ENCODE measurements at regions not wholly inside any gene's neighbourhood (a gene's known extent, or its start where the extent isn't known, plus 50 kb on each side); places are given as distances from the start of the nearest gene placed in this dataset.

DNA sequence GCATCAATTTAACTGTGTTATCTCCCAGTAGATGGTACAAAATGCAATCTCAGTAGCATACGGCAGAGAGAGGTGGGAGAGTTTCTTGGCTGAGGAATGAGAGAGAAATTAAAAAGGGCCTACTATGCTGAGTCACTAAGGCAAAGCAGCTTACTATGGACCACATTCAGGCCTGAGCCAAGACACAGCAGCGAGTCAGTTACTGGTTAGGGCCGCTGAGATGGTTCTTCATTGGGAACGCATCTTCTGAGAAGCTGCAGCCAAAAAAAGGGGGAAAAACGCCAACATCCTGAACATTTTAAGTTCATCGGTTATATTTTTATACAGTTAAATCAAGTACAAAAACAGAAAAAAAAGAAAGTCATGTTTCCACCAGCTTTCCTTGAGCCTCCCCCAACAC lies 61.1 kb upstream of the BDNF start:
- intact Hi-C loops (cut with micrococcal nuclease; ENCODE audit: unreplicated experiment), result no loop called here
- Histone ChIP-seq H3K4me1 (ENCODE audit: insufficient read depth, low read length, poor library complexity, severe bottlenecking) (no peaks in the 10 kb centered on the region), H3K4me2 (ENCODE audit: low read length) (no peak overlapping the region), H3K9me3 (ENCODE audit: low read length) (no peaks in the 10 kb centered on the region), H3K36me3 (ENCODE audit: insufficient read depth, low read length) (no peaks in the 10 kb centered on the region), H2AFZ (ENCODE audit: low read length) (no peak overlapping the region), H4K20me1 (ENCODE audit: insufficient read depth, low read length) (no peaks in the 10 kb centered on the region), H3K79me2 (ENCODE audit: insufficient read depth, low read depth, low read length) (no peaks in the 10 kb centered on the region), H3K27ac (ENCODE audit: low read depth, low read length, poor library complexity, severe bottlenecking) (no peak overlapping the region), H3K4me3 (ENCODE audit: low read depth, low read length, poor library complexity, severe bottlenecking) (no peak overlapping the region), H3K9me2 (ENCODE audit: insufficient read depth, low read length) (no peaks in the 10 kb centered on the region)
- ChIA-PET CTCF (ENCODE audit: unreplicated experiment) (no interaction called here), POLR2A (no interaction called here)
- no peak for TF ChIP-seq CTCF (conservative IDR thresholded peaks at IDR 0.05; ENCODE audit: low read length)
- no peak for TF ChIP-seq EZH2phosphoT487 (IDR thresholded peaks at IDR 0.05; ENCODE audit: borderline replicate concordance, low read depth, low read length)
- BruUV-seq (replicated peaks), result no TSS peak
- no peak for DNase-seq (ENCODE audit: low spot score)

- Histone ChIP-seq H2AFZ (ENCODE audit: low read length) (no peak overlapping the region), H3K79me2 (ENCODE audit: insufficient read depth, low read depth, low read length) (no peaks in the 10 kb centered on the region), H3K4me1 (ENCODE audit: insufficient read depth, low read length, poor library complexity, severe bottlenecking) (no peaks in the 10 kb centered on the region), H3K27ac (ENCODE audit: low read depth, low read length, poor library complexity, severe bottlenecking) (no peak overlapping the region), H3K4me2 (ENCODE audit: low read length) (no peak overlapping the region), H3K4me3 (ENCODE audit: low read depth, low read length, poor library complexity, severe bottlenecking) (no peak overlapping the region), H3K36me3 (ENCODE audit: insufficient read depth, low read length) (no peaks in the 10 kb centered on the region), H4K20me1 (ENCODE audit: insufficient read depth, low read length) (no peaks in the 10 kb centered on the region), H3K9me3 (ENCODE audit: low read length) (no peaks in the 10 kb centered on the region), H3K9me2 (ENCODE audit: insufficient read depth, low read length) (no peaks in the 10 kb centered on the region)
- ChIA-PET CTCF (ENCODE audit: unreplicated experiment) (no interaction called here), POLR2A (interaction anchor here (0.7 kb wide), 1 partner anchor 323 kb away, joined by 3 read pairs; no protein-coding TSS in a partner anchor)
- intact Hi-C loops (cut with micrococcal nuclease; ENCODE audit: unreplicated experiment), result no loop called here
- no peak for DNase-seq (ENCODE audit: low spot score)
- no TSS peak for BruUV-seq (replicated peaks)
- TF ChIP-seq EZH2phosphoT487 (IDR thresholded peaks at IDR 0.05; ENCODE audit: borderline replicate concordance, low read depth, low read length) (no peak), CTCF (conservative IDR thresholded peaks at IDR 0.05; ENCODE audit: low read length) (no peak)
These were observed 57.7 kb upstream of the BDNF start for GRCh38 chr11:27757953-27758352.

GRCh38 chr11:27754035-27755017 lies 54.1 kb upstream of the BDNF start:
- H3K4me1 ChIP-seq (ENCODE audit: insufficient read depth, low read length, poor library complexity, severe bottlenecking), result no peaks in the 10 kb centered on the region
- H3K9me2 ChIP-seq (ENCODE audit: insufficient read depth, low read length), result no peaks in the 10 kb centered on the region
- H3K36me3 ChIP-seq (ENCODE audit: insufficient read depth, low read length), result no peaks in the 10 kb centered on the region
- H3K4me3 ChIP-seq (ENCODE audit: low read depth, low read length, poor library complexity, severe bottlenecking), result no peak overlapping the region
- H3K4me2 ChIP-seq (ENCODE audit: low read length), result no peak overlapping the region
- intact Hi-C loops (cut with micrococcal nuclease; ENCODE audit: unreplicated experiment), result no loop called here
- POLR2A ChIA-PET, result no interaction called here
- CTCF ChIA-PET (ENCODE audit: unreplicated experiment), result no interaction called here
- H3K79me2 ChIP-seq (ENCODE audit: insufficient read depth, low read depth, low read length), result no peaks in the 10 kb centered on the region
- TF ChIP-seq CTCF (conservative IDR thresholded peaks at IDR 0.05; ENCODE audit: low read length) (no peak), EZH2phosphoT487 (IDR thresholded peaks at IDR 0.05; ENCODE audit: borderline replicate concordance, low read depth, low read length) (no peak)
- H3K9me3 ChIP-seq (ENCODE audit: low read length), result no peaks in the 10 kb centered on the region
- H3K27ac ChIP-seq (ENCODE audit: low read depth, low read length, poor library complexity, severe bottlenecking), result no peak overlapping the region
- H2AFZ ChIP-seq (ENCODE audit: low read length), result no peak overlapping the region
- no TSS peak for BruUV-seq (replicated peaks)
- H4K20me1 ChIP-seq (ENCODE audit: insufficient read depth, low read length), result no peaks in the 10 kb centered on the region
- no peak for DNase-seq (ENCODE audit: low spot score)
